GM10266 (cell line): ENCODE measurements at regions not wholly inside any gene's neighbourhood (a gene's known extent, or its start where the extent isn't known, plus 50 kb on each side); places are given as distances from the start of the nearest gene placed in this dataset.
"Not testable (repeated sequence)": the region's sequence is repeated elsewhere in the genome, so short reads cannot be mapped to it uniquely, and the experiment has no call there.

Experiments
- DNase-seq: peaks from one replicate; pipeline ENCODE4 v3.0.0; 2012; ENCODE audit errors: extremely low spot score
- CTCF ChIP-seq: IDR thresholded peaks from 2 replicates; pipeline ENCODE4 v1.5.1; 2012; ENCODE audit warnings: mild to moderate bottlenecking, low read depth; ENCODE audit not compliant: control insufficient read depth, insufficient read depth; ENCODE audit errors: missing control alignments

GRCh38 chr2:184455624-184456023 lies 142.7 kb upstream of the ZNF804A start:
- DNase-seq, result no peak
- TF ChIP-seq CTCF, result no peak

- DNase-seq, result not testable (repeated sequence)
Measured at GRCh38 chr2:184456693-184457092, 141.6 kb upstream of the ZNF804A start.

GRCh38 chr2:184463102-184463865 lies 135.0 kb upstream of the ZNF804A start:
- no peak for TF ChIP-seq CTCF
- no peak for DNase-seq

GRCh38 chr2:184463866-184464248 lies 134.5 kb upstream of the ZNF804A start:
- DNase-seq, result no peak
- TF ChIP-seq CTCF, result no peak

GRCh38 chr2:184468826-184469225 lies 129.5 kb upstream of the ZNF804A start:
- no peak for TF ChIP-seq CTCF
- DNase-seq, result no peak

- no peak for DNase-seq
- TF ChIP-seq CTCF, result no peak
Measured at GRCh38 chr2:184472481-184472880, 125.8 kb upstream of the ZNF804A start.

- TF ChIP-seq CTCF, result no peak
- no peak for DNase-seq
Measured at GRCh38 chr2:184481865-184482264, 116.5 kb upstream of the ZNF804A start.

GRCh38 chr2:184498936-184499335 lies 99.4 kb upstream of the ZNF804A start:
- TF ChIP-seq CTCF, result no peak
- no peak for DNase-seq
